ENCODE measurements at regions not wholly inside any gene's neighbourhood (a gene's known extent, or its start where the extent isn't known, plus 50 kb on each side); places are given as distances from the start of the nearest gene placed in this dataset.

DNA sequence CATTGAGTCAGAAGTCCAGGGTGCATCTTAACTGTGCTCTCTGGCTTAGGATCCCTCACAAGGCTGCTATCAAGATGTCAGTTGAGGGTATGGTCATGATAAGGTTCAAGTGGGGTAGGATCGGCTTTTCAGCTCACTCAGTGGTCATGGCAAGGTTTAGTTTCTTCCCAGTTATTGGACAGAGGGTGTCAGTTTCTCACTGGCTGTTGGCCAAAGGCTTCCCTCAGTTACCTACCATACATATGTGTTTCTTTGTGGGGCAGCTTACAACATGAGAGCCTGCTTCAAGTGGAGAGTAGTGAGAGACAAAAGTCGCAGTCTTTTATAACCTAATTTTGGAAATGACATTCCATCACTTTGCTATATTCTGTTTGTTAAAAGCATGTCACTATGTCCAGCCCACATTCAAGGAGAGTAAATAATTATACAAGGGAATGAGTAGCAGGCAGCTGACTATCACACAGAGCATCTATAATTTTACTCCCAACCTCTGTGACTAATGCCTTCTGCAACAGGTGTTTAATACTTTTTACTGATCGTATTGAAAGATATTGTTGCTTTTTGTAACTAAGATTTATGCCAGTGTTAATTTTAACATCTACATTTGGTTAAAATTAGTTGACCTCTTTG, 572.8 kb upstream of the FBXO33 start:
- no peak overlapping the region for H3K27ac ChIP-seq
- no peak for TF ChIP-seq ZFX (IDR thresholded peaks at IDR 0.05)
- TF ChIP-seq, protein P1, sequence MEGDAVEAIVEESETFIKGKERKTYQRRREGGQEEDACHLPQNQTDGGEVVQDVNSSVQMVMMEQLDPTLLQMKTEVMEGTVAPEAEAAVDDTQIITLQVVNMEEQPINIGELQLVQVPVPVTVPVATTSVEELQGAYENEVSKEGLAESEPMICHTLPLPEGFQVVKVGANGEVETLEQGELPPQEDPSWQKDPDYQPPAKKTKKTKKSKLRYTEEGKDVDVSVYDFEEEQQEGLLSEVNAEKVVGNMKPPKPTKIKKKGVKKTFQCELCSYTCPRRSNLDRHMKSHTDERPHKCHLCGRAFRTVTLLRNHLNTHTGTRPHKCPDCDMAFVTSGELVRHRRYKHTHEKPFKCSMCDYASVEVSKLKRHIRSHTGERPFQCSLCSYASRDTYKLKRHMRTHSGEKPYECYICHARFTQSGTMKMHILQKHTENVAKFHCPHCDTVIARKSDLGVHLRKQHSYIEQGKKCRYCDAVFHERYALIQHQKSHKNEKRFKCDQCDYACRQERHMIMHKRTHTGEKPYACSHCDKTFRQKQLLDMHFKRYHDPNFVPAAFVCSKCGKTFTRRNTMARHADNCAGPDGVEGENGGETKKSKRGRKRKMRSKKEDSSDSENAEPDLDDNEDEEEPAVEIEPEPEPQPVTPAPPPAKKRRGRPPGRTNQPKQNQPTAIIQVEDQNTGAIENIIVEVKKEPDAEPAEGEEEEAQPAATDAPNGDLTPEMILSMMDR (conservative IDR thresholded peaks at IDR 0.05), result no peak

DNA sequence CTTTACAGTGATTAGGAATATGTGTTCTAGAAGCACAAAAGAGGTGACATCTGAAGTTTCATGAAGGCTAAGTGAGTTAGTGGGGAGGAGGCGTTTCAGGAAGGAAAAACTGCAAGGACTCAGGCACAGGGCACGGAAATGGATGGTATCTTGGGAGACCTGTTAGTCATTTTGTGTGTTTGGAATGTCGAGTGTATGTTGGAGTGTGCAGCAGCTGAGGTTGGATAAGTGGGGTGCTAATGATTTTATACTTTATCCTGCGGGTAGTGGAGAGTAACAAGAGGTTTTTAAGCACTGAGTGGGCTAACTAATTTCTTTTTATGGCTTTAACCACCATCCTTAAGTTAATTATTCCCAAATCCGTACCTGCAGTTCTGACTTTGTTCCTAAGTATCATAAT, 571.5 kb upstream of the FBXO33 start:
- H3K27ac ChIP-seq, result no peak overlapping the region
- TF ChIP-seq ZFX (IDR thresholded peaks at IDR 0.05), result no peak
- TF ChIP-seq, protein P1 (conservative IDR thresholded peaks at IDR 0.05), result no peak

DNA sequence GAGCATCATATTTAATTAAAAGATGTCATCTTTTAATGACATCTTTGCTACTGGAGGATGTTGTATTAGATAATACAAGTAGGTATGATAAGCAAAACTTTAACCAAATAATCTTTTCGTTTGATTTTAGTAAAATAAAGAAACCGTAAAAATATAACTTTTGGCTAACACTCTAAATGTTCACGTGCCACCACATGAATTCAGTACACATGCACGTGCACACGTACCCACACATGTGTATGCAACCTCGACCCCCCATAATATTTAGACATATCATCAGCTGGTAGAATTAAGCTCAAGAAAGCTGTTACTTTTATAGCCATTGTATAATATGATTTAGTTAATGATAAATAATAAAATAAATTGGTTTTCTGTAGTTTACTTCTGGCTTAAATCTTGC, 566.6 kb upstream of the FBXO33 start:
- H3K27ac ChIP-seq, result no peak overlapping the region
- TF ChIP-seq, protein P1 (conservative IDR thresholded peaks at IDR 0.05), result no peak
- no peak for TF ChIP-seq ZFX (IDR thresholded peaks at IDR 0.05)

DNA sequence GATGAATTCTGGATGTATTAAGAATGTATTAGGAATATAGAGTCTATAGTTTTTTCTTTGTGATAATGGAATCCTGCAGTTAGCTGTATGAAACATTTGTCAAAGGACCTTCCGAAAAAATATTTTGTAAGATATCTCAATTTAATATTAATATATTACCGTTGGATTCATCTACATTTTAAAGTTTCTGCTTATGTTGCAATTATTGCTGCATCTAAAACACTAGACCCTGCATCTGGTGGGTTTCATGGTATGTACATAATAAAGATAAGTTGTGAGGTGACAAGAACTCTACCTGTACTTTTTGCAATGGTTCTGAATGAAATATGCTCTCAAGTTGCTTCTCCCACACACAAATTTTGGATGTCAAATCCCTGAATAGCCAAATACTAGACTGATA, 565.9 kb upstream of the FBXO33 start:
- no peak overlapping the region for H3K27ac ChIP-seq
- TF ChIP-seq, protein P1 (conservative IDR thresholded peaks at IDR 0.05), result no peak
- TF ChIP-seq ZFX (IDR thresholded peaks at IDR 0.05), result no peak

DNA sequence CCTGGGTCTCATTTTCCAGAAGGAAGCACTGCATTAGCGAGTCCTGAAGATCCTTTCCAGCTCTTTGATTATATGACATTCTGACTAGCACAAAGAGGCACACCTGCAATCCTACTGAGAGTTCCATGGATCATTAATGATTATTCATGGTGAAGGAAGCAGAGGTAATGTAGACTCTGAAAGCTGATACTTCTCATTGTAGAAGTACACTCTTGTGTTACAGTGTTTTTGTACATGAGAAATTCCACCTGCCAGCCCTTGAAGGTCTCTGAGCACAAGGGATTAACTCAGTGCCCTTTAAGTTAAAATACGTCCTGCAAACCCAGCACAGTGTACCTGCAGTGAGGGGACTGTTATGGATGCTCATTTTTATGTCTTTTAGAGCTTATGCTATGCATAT, 558.8 kb upstream of the FBXO33 start:
- no peak overlapping the region for H3K27ac ChIP-seq
- TF ChIP-seq, protein P1 (conservative IDR thresholded peaks at IDR 0.05), result no peak
- TF ChIP-seq ZFX (IDR thresholded peaks at IDR 0.05), result no peak

DNA sequence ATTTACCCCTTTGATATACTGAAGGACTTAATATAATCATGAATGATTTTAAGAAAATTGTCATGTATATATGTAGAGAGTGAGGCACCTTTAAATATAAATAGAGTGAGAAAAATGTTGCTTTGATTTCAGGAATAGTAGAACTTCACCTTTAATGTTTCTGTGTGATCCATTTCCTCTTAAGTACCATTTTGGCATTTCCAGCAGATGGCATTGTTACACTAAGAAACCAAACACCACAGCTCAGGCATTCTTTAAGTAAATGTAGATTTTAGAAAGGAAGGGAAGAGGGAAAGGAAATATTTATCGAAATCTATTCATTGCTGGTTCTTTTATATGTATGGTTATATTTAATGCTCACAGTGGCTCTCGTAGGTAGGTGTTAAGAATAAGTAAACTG, 556.7 kb upstream of the FBXO33 start:
- TF ChIP-seq, protein P1 (conservative IDR thresholded peaks at IDR 0.05), result peak; percentile 77
- no peak for TF ChIP-seq ZFX (IDR thresholded peaks at IDR 0.05)
- no peak overlapping the region for H3K27ac ChIP-seq

DNA sequence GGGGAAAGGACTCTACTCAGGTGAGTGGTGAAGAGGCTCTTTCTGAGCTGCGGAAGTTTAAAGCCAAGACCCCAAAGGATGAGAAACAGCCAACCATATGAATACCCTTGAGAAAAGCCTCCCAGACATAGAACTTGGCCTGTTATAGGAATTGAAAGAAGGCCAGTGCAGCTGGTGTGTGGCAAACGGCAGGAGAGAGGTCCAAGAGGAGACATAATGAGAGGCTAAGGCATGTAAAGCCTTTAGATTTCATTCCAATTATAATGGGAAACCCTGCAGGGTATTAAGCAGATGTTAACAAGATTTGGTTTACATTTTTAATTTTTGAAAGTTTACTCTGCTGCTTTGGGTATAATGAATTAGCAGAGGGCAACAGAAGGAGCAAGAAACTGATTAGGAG, 552.1 kb upstream of the FBXO33 start:
- TF ChIP-seq ZFX (IDR thresholded peaks at IDR 0.05), result no peak
- TF ChIP-seq, protein P1 (conservative IDR thresholded peaks at IDR 0.05), result no peak
- no peak overlapping the region for H3K27ac ChIP-seq

Measured in C4-2B (cell line).